MCF 10A (cell line): ENCODE measurements at regions not wholly inside any gene's neighbourhood (a gene's known extent, or its start where the extent isn't known, plus 50 kb on each side); places are given as distances from the start of the nearest gene placed in this dataset.

ENCODE experiments used
- BruUV-seq: library from RNA; stranded (reverse); fragments of 400-500 nt; replicated peaks from 2 replicates; lab custom pipeline; 2021; lab: Mats Ljungman, UMichigan
- CTCF ChIA-PET: fragments of 300-600 bp; sonication (Branson Sonifier 250); formaldehyde crosslinking; extraction: SDS; loops from one replicate; lab custom pipeline; 2021; ENCODE audit warnings: antibody characterized with exemption, inconsistent platforms; lab: Yijun Ruan, JAX
- POLR2A ChIA-PET: fragments of 300-600, 350-650 bp; sonication (Branson Sonifier 250); formaldehyde crosslinking; extraction: SDS; loops from one replicate; lab custom pipeline; 2020; ENCODE audit warnings: antibody characterized with exemption, inconsistent platforms; lab: Yijun Ruan, JAX
- DNase-seq: peaks from one replicate; pipeline ENCODE4 v3.0.0-alpha.2; 2018; ENCODE audit not compliant: unreplicated experiment
- H3K27ac Mint-ChIP-seq: one replicate; pipeline ENCODE4 v1.8.0; 2022; ENCODE audit warnings: mild to moderate bottlenecking, low read depth, mixed read lengths; ENCODE audit not compliant: unreplicated experiment
- H3K27me3 Mint-ChIP-seq: one replicate; pipeline ENCODE4 v1.8.0; 2022; ENCODE audit warnings: mixed read lengths; ENCODE audit not compliant: insufficient read depth, unreplicated experiment
- H3K36me3 Mint-ChIP-seq: one replicate; pipeline ENCODE4 v1.8.0; 2022; ENCODE audit warnings: mild to moderate bottlenecking, moderate library complexity, mixed read lengths; ENCODE audit not compliant: insufficient read depth, unreplicated experiment
- H3K4me1 Mint-ChIP-seq: one replicate; pipeline ENCODE4 v1.8.0; 2022; ENCODE audit warnings: mixed read lengths; ENCODE audit not compliant: insufficient read depth, unreplicated experiment
- H3K4me3 Mint-ChIP-seq: one replicate; pipeline ENCODE4 v1.8.0; 2022; ENCODE audit warnings: mild to moderate bottlenecking, moderate library complexity, mixed read lengths; ENCODE audit not compliant: unreplicated experiment
- H3K9me3 Mint-ChIP-seq: one replicate; pipeline ENCODE4 v1.8.0; 2022; ENCODE audit warnings: mixed read lengths; ENCODE audit not compliant: unreplicated experiment
- CTCF ChIP-seq: fragments of 200-600 bp; IDR thresholded peaks from one replicate; pipeline ENCODE4 v1.8.0; 2022; ENCODE audit warnings: antibody characterized with exemption, mild to moderate bottlenecking; ENCODE audit not compliant: unreplicated experiment
- intact Hi-C: fragments of 100-400 bp; cut with micrococcal nuclease; formaldehyde crosslinking; loops from 2 replicates; pipeline ENCODE4 v1.14.1; 2022

DNA sequence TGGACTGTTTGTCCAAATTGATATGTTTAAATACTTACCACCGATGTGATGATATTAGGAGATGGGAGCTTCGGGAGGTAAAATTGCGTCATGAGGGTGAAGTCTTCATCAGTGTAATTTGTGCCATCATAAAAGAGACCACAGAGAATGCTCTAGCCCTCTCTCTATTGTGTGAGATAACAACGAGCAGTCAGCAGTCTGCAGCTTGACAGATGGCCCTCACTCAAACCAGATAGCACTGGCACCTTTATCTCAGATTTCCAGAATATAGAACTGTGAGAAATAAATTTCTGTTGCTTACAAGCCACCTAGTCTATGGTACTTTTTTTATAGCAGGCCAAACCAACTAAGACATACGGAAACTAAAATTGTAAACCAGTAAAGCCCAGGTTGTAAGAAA, 1718.9 kb upstream of the MIR17HG start:
- intact Hi-C loops = no loop called here
- no peak for DNase-seq
- no peaks in the 10 kb centered on the region for H3K27me3 Mint-ChIP-seq
- BruUV-seq = no TSS peak
- H3K27ac Mint-ChIP-seq = no peak overlapping the region
- CTCF ChIA-PET = interaction anchor here (0.6 to 0.9 kb wide), 3 partner anchors 36 to 603 kb away, joined by 3 to 4 read pairs (median 4); no protein-coding TSS in a partner anchor
- no peaks in the 10 kb centered on the region for H3K36me3 Mint-ChIP-seq
- peaks cover 5% of the 10 kb centered on the region for H3K4me1 Mint-ChIP-seq
- POLR2A ChIA-PET = interaction anchor here (0.7 kb wide), 1 partner anchor 51 kb away, joined by 3 read pairs; no protein-coding TSS in a partner anchor
- no peaks in the 10 kb centered on the region for H3K9me3 Mint-ChIP-seq
- no peak for TF ChIP-seq CTCF
- no peak overlapping the region for H3K4me3 Mint-ChIP-seq

DNA sequence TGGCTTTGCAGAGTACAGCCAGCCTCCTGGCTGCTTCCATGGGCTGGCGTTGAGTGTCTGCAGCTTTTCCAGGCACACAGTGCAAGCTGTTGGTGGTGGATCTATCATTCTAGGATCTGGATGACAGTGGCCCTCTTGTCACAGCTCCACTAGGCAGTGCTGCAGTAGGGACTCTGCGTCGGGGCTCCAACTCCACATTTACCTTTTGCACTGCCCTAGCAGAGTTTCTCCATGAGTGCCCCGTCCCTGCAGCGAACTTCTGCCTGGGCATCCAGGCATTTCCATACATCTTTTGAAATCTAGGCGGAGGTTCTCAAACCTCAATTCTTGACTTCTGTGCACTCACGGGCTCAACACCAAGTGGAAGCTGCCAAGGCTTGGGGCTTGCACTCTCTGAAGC, 1697.3 kb upstream of the MIR17HG start:
- POLR2A ChIA-PET = no interaction called here

DNA sequence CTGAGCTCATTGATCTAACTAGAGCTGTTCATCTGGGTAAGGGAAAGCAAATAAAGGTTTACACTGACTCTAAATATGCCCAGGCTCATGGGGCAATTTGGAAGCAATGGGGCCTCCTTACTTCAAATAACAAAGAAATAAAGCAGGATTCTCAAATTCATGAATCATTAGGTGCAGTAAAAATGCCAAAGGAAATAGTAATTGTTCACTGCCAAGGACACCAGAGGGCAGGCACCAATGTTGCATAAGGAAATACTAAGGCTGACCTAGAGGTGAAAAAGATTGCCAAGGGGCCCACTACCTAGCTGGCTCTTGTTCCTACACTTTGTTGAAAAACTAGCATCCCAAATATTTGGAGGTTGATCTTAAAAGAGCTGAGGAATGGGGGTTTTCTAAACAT, 1686.7 kb upstream of the MIR17HG start:
- no peak for TF ChIP-seq CTCF
- no TSS peak for BruUV-seq
- Mint-ChIP-seq H3K4me3 (no peak overlapping the region), H3K36me3 (no peaks in the 10 kb centered on the region), H3K27ac (no peak overlapping the region), H3K27me3 (no peaks in the 10 kb centered on the region), H3K4me1 (no peaks in the 10 kb centered on the region), H3K9me3 (peaks cover 1% of the 10 kb centered on the region)
- intact Hi-C loops = no loop called here
- POLR2A ChIA-PET = no interaction called here
- CTCF ChIA-PET = interaction anchor here (0.6 kb wide), 1 partner anchor 1206 kb away, joined by 3 read pairs; no protein-coding TSS in a partner anchor
- DNase-seq = no peak

More for the DNA sequence above, 1697.3 kb upstream of the MIR17HG start:
- Mint-ChIP-seq H3K4me1 (no peaks in the 10 kb centered on the region), H3K27ac (no peak overlapping the region), H3K36me3 (no peaks in the 10 kb centered on the region), H3K4me3 (no peak overlapping the region), H3K27me3 (no peaks in the 10 kb centered on the region), H3K9me3 (peaks cover 6% of the 10 kb centered on the region)
- TF ChIP-seq CTCF = no peak
- CTCF ChIA-PET = no interaction called here
- intact Hi-C loops = no loop called here
- DNase-seq = no peak
- BruUV-seq = no TSS peak

DNA sequence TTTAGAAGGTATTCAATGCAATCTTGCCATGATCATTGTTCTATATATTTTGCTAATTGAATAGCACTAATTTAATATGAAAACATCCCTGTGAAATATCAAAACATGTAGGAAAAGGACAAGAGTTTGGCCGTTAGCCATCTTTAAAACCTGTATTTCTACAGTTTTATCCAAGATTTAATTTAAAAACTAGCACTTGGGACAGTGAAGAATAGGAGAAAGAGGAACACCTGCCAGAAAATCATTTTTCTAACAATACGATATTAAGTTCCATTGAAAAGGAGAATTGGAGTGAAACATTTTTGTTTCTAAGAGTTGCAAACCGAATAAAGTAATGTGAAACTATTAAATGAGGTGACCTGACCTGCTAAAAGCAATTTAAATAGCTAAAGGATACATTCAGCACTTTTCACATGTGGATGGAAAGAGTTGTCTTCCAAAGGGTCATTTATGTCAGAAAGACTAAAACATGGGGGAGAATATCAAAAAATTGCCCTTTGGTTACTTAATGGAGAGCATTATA, 1673.6 kb upstream of the MIR17HG start:
- DNase-seq = no peak
- ChIA-PET CTCF (no interaction called here), POLR2A (no interaction called here)
- Mint-ChIP-seq H3K27ac (no peak overlapping the region), H3K36me3 (no peaks in the 10 kb centered on the region), H3K4me3 (no peak overlapping the region), H3K27me3 (no peaks in the 10 kb centered on the region), H3K9me3 (no peaks in the 10 kb centered on the region), H3K4me1 (no peaks in the 10 kb centered on the region)
- no TSS peak for BruUV-seq
- no peak for TF ChIP-seq CTCF
- intact Hi-C loops = no loop called here
